Hepatocyte (in vitro differentiated cells): ENCODE measurements at regions not wholly inside any gene's neighbourhood (a gene's known extent, or its start where the extent isn't known, plus 50 kb on each side); places are given as distances from the start of the nearest gene placed in this dataset.
A peak's percentile ranks its signal among the peaks of the same experiment; 100 is the strongest.
"Not testable (repeated sequence)": the region's sequence is repeated elsewhere in the genome, so short reads cannot be mapped to it uniquely, and the experiment has no call there.

Source experiments
- DNase-seq: peaks from one replicate; pipeline ENCODE4 v3.0.0-alpha.2; 2016; ENCODE audit warnings: low spot score
- H2AFZ ChIP-seq: fragments of 200-600 bp; sonication (generic); 2 replicates; pipeline ENCODE4 v1.6.0; 2016; ENCODE audit warnings: antibody characterized with exemption, mild to moderate bottlenecking
- H3K27ac ChIP-seq: fragments of 200-600 bp; sonication (generic); 2 replicates; pipeline ENCODE4 v1.5.1; 2016; ENCODE audit warnings: mild to moderate bottlenecking
- H3K27me3 ChIP-seq: fragments of 200-600 bp; sonication (generic); 2 replicates; pipeline ENCODE4 v1.6.1; 2016
- H3K36me3 ChIP-seq: fragments of 200-600 bp; sonication (generic); replicated peaks from 2 replicates; pipeline ENCODE4 v1.5.1; 2016; ENCODE audit warnings: low read depth; ENCODE audit not compliant: insufficient read depth
- H3K4me1 ChIP-seq: fragments of 200-600 bp; sonication (generic); 2 replicates; pipeline ENCODE4 v1.5.1; 2016; ENCODE audit warnings: mild to moderate bottlenecking, moderate library complexity; ENCODE audit not compliant: insufficient read depth
- H3K4me2 ChIP-seq: fragments of 200-600 bp; sonication (generic); 2 replicates; pipeline ENCODE4 v1.6.0; 2016
- H3K4me3 ChIP-seq: fragments of 200-600 bp; sonication (generic); 2 replicates; pipeline ENCODE4 v1.5.1; 2016; ENCODE audit warnings: mild to moderate bottlenecking
- H3K79me2 ChIP-seq: fragments of 200-600 bp; sonication (generic); 2 replicates; pipeline ENCODE4 v1.6.0; 2017; ENCODE audit warnings: mild to moderate bottlenecking
- H3K9me2 ChIP-seq: fragments of 200-600 bp; sonication (generic); replicated peaks from 2 replicates; pipeline ENCODE4 v1.6.0; 2017; ENCODE audit warnings: mild to moderate bottlenecking; ENCODE audit not compliant: insufficient read depth
- H3K9me3 ChIP-seq: fragments of 200-600 bp; sonication (generic); 2 replicates; pipeline ENCODE4 v1.5.1; 2016; ENCODE audit warnings: low read depth, mild to moderate bottlenecking
- H4K20me1 ChIP-seq: fragments of 200-600 bp; sonication (generic); 2 replicates; pipeline ENCODE4 v1.6.0; 2016; ENCODE audit warnings: mild to moderate bottlenecking; ENCODE audit not compliant: insufficient read depth, poor library complexity, severe bottlenecking
- WGBS: methylation state at CpG from one replicate; pipeline ENCODE4 v1.1.6; 2016; ENCODE audit warnings: low lambda C conversion rate; ENCODE audit errors: missing lambda C conversion rate; 5-methylcytosine and 5-hydroxymethylcytosine counted together

DNA sequence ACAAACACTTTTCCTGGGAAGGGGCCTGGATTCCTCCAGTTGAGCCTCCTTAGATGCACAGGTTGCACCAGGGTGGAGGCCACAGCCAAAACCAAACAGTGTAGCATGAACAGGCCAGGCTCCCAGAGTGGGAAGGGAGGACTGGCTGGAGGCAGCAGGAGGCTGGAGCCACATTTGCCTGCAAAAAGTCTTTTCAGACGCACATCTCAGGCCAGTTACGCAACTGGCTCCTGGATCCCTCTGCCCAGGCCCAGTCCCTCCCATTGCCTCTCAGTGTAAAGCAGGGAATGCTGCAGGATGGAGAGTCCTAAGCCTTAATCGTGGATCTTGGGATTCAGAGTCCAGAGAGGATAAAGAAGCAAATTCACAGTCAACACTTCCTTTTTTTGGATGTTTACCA lies 305.1 kb upstream of the PLGLB1 start:
- H3K9me3 ChIP-seq, H3K4me2 ChIP-seq, DNase-seq, H3K79me2 ChIP-seq, H3K36me3 ChIP-seq, H3K27me3 ChIP-seq, H3K27ac ChIP-seq, H2AFZ ChIP-seq, H3K4me1 ChIP-seq, H3K9me2 ChIP-seq, H3K4me3 ChIP-seq, H4K20me1 ChIP-seq: not testable (repeated sequence)
- WGBS, result 84% methylated on average over 2 of the region's 3 CpGs

DNA sequence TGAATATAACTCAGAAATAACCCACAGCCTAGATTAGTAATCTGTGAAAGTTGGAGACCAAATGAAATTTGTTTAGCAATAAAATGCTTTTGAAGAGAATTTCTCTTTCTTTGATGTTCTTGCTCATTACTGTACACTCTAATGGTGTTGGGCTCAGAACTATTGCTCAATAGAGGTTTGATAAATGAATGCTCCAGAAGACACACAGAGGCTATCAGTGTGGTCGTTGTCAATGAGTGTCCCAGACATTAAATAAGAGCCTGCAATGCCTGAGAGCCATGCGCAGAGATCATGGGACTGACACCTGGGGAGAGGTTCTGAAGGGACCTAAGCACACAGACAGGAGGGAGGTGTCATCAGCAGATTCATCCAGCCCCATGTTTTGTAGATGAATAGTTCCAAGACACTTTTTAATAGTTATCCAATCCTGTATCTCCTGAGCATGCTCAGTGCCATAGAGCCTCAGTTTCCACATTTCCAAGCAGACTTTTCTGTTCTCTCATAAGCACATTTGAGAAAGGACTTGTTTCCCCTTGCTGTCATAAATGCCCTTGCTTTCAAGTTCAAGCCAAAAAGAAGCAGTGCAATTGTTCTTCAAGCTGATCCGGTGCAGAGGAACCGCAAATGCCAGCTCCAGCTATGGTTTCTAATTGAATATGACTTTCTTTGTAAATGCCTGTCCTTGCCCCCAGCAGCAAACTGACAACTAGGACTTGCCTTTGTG lies 306.2 kb upstream of the PLGLB1 start:
- not testable (repeated sequence) for H3K27me3 ChIP-seq, H3K4me1 ChIP-seq, H4K20me1 ChIP-seq, H2AFZ ChIP-seq, H3K4me3 ChIP-seq, DNase-seq, H3K4me2 ChIP-seq, H3K27ac ChIP-seq, H3K9me3 ChIP-seq, H3K9me2 ChIP-seq, H3K36me3 ChIP-seq, H3K79me2 ChIP-seq
- WGBS, result 83% methylated on average over 4 of the region's 4 CpGs

DNA sequence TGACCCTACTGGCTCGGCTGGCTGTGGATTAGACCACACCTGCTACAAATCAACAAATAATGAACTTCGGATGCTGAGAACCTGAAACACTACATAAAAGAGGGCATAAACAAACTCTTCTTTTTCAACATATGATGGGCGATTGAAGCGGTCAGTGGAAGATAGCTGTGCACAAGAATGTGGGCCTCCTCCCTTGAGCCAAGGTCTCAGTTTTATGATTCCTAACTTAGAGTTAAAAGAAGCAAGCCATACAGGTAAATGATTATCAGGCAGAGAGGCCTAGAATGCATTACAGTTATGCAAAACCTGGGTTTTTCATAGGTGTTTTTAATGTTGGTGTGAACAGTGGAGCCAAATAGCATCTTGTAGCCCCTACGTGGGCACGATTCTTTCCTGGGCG lies 307.9 kb upstream of the PLGLB1 start:
- H3K9me3 ChIP-seq, H3K27me3 ChIP-seq, H2AFZ ChIP-seq, DNase-seq, H3K4me1 ChIP-seq, H3K27ac ChIP-seq, H3K4me3 ChIP-seq, H3K36me3 ChIP-seq, H3K9me2 ChIP-seq, H4K20me1 ChIP-seq, H3K79me2 ChIP-seq: not testable (repeated sequence)
- 66% methylated on average over 6 of the region's 7 CpGs for WGBS
- H3K4me2 ChIP-seq, result peak overlapping the region; percentile 7

DNA sequence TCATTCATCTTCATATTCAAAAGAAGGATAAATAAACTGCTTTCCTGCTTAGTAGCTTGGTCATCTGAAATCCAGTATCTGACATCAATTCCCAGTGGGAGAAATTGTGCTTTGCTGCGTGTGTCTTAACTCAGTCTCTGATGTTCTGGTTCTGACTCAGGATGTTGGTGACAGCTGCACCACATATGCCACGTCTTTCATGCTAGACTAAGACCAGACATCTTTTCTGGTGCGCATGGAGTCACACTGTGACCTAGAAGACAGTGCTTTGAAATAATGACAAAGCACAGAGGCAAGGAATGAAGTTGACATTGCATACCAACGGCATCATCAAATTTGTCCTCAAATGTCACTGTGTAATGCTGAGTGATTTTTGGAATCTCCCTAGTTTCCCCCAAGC lies 308.8 kb upstream of the PLGLB1 start:
- not testable (repeated sequence) for H3K27me3 ChIP-seq, H3K4me1 ChIP-seq, DNase-seq, H3K9me2 ChIP-seq, H3K4me3 ChIP-seq, H3K4me2 ChIP-seq, H2AFZ ChIP-seq, H3K9me3 ChIP-seq, H3K27ac ChIP-seq, H3K36me3 ChIP-seq, H3K79me2 ChIP-seq, H4K20me1 ChIP-seq
- 100% methylated on average over 1 of the region's 4 CpGs for WGBS

DNA sequence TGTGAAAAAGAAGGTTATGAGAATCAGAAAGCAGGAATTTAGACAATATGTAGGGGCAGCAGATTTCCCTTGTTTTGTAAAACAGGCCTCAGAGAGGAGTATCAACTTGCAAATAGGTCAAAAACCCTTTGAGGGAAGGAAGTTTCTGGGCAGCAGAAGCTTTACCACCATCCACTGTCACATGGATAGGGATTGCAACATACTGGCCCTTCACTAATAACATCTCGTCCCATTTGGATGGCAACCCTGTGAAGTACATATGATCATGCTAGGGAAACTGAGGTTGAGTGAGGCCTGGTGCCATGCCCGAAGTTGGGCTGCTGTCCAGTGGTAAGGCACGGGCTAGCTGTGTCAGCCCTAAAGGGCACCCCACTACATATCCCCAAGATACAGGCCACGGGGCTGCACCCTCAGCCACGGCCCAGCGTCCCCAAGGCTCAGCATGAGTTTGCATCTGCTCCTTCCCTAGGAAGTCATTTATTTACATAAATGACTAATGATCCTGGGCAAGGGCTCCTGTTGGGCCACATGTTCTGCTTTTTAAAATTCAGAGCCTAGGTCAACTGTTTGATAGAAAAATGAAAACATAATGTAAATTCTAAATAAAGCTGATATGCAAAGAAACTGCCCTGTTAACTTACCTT lies 310.4 kb upstream of the PLGLB1 start:
- 86% methylated on average over 1 of the region's 6 CpGs for WGBS
- H3K4me3 ChIP-seq, H3K27me3 ChIP-seq, H3K4me2 ChIP-seq, H3K9me2 ChIP-seq, H4K20me1 ChIP-seq, H3K36me3 ChIP-seq, H3K9me3 ChIP-seq, H3K27ac ChIP-seq, H3K4me1 ChIP-seq, H2AFZ ChIP-seq, H3K79me2 ChIP-seq, DNase-seq: not testable (repeated sequence)

DNA sequence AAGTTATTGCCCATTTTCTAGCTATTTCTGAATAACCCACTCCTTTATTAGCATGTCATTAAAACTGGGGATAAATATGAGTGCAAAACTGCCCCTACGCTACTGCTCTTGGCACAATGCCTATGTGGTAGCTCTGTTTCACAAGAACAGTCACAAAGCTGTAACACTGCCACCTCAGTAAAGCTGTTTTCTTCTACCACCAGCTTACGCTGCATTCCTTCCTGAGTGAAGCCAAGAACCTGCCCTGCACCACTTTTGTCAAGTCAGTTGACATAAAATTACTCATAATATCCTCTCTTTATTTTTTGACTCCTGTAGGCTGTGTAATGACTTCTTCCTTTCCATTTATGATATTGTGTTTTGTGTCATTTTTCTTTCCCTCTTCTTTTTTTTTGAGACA lies 313.2 kb upstream of the PLGLB1 start:
- not testable (repeated sequence) for H3K36me3 ChIP-seq, H3K9me3 ChIP-seq, H3K27me3 ChIP-seq, H3K4me2 ChIP-seq, H3K4me3 ChIP-seq, H4K20me1 ChIP-seq, H3K79me2 ChIP-seq, DNase-seq, H2AFZ ChIP-seq, H3K4me1 ChIP-seq, H3K9me2 ChIP-seq, H3K27ac ChIP-seq
- 93% methylated on average over 2 of the region's 2 CpGs for WGBS

DNA sequence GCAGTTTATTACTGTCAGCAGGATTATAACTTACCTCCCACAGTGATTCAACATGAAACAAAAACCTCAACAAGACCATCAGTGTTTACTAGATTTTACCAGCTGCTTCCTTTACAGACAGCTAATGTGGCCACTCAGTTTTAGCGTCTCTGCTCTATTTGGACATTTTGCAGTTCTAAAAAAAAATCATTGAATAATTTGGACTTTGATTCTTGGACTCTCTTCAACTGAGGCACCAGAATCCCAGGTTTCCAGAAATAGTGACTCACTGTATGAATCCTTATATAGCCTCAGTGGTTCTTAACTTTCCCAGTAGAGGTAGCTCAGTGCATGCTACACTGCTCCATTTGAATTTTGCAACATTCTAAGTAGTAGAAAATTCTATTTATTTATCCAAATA lies 317.4 kb upstream of the PLGLB1 start:
- H3K9me3 ChIP-seq, DNase-seq, H3K4me2 ChIP-seq, H3K27me3 ChIP-seq, H3K4me3 ChIP-seq, H2AFZ ChIP-seq, H3K9me2 ChIP-seq, H3K4me1 ChIP-seq, H3K36me3 ChIP-seq, H3K27ac ChIP-seq, H3K79me2 ChIP-seq, H4K20me1 ChIP-seq: not testable (repeated sequence)
- 47% methylated on average over 1 of the region's 1 CpG for WGBS
